Stimulated activated CD4-positive, alpha-beta T cell treated with anti-CD3 and anti-CD28 coated beads, Interleukin-15, amount 100 ng/mL, for 24 hours (primary cell): ENCODE measurements at regions not wholly inside any gene's neighbourhood (a gene's known extent, or its start where the extent isn't known, plus 50 kb on each side); places are given as distances from the start of the nearest gene placed in this dataset.
A peak's percentile ranks its signal among the peaks of the same experiment; 100 is the strongest.

Source experiments
- DNase-seq: peaks from one replicate; pipeline ENCODE4 v3.0.0-alpha.2; 2020

DNA sequence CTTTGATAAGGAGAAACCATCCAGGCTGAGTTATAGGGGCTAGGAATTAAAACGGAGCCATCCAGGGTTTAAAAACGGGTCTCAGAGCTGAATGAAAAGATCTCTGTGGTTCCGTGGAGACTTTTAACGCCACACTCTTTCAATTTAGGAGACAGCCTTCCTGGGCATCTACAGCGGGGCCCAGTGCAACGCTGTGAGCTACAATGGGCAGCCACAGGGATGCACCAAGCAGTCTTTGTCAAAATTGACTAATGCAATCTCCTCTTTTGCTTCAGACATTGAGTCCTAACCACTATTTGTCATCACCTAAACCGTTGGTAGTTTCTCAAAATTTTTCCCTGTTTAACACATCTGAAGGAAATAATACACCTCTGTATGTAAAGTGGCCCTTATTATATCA, 96.6 kb upstream of the ABCA1 start:
- DNase-seq: no peak

DNA sequence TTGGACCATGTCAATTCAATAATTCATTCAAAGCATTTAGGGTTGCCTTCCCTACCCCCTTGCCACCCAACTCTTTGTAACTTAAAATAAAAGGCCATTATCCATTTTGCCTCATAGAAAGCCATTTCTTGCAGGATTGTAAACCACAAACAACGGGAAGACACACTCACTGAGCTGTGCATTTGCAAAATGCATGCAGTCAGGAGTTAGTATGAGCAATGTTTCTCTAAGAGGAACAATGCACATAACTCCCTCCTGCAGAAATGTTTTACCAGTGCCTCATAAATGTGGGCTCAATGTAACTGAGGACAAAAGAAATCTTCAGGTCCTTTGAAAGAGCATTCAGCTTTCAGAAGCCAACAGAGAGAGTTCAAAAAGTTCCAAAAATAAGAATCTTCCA, 98.5 kb upstream of the ABCA1 start:
- DNase-seq: no peak

DNA sequence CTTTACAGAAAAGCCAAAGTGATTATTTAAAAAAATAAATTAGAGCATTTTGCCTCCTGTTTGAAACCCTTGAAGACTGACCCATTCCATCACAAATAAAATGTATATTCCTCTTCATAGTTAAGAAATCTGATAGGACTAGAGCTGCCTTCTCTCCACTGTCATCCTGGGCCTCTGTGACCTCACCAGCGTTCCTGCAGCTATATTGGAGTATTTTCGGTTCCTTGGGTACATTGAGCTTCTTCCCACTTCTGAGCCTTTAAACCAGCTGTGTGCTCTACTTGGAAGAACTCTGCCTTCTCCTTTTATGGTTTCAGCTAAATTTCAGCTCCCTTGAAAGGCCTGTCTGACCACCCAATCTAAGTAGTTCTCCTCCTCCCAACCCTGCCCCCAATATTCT, 99.1 kb upstream of the ABCA1 start:
- no peak for DNase-seq

- DNase-seq: no peak
Measured at GRCh38 chr9:105030285-105030684, 102.3 kb upstream of the ABCA1 start.

DNA sequence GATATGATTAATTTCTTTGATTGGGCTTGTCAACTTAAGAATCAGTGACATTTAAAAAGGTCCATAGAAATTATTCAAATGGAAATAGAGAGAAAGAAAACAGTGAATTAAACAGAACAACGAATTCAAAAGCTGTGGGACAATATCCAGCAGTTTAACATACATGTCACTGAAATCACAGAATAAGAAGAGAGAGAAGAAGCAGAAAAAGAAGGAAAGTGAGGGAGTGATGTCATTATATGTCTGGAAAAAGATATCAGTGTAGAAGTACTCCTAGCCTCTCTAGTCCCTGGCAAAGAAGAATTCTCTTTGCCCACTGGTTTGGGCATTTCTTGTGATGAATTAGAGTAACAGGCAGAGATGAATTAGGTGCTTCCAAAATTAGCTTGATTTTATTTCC, 109.2 kb upstream of the ABCA1 start:
- DNase-seq: no peak

DNA sequence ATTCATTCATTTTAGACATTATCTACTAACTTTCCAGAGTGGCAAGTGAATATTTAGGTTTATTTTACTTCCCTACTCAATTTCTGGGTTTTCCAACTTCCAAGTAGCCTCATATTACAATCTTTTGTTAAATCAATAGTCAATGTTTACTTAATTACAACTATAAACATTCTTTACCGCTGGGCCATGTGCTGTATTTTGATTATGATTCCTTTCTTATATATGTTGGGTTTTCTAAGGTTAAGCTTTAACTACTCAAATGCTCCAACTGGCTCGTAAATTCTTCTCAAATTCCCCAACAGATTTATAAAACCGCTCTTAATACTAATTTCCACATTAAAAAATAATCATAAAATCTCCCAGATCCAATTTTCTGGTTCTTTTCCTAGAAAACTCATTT, 110.1 kb upstream of the ABCA1 start:
- no peak for DNase-seq

DNA sequence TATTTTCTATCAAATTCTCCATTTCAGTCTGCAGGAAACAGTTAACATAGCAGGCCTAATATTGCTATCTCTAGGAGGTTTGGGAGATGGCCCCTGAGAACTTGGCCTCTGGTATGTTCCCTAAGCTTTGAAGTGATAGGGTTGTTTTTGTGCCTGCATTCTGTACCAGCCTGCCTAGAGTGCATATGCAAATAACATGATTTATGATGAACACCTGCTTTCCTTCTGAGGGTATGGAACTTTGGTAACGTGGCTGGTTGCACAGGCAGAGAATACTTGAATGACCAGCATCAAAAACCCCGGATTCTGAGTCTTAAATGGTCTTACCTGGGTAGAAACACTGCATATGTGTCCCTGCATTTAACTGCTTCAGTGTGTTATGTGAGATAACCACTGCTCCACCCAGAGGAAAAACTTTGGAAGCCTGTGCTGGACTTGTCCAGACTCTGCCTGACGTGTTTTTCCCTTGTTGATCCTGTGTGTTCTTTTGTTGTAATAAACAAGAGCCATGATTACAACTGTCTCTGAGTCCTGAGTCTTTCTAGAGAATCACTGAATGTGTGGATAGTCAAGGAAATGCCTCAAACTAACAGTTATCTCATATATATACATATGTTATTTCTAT, 111.3 kb upstream of the ABCA1 start:
- no peak for DNase-seq

DNA sequence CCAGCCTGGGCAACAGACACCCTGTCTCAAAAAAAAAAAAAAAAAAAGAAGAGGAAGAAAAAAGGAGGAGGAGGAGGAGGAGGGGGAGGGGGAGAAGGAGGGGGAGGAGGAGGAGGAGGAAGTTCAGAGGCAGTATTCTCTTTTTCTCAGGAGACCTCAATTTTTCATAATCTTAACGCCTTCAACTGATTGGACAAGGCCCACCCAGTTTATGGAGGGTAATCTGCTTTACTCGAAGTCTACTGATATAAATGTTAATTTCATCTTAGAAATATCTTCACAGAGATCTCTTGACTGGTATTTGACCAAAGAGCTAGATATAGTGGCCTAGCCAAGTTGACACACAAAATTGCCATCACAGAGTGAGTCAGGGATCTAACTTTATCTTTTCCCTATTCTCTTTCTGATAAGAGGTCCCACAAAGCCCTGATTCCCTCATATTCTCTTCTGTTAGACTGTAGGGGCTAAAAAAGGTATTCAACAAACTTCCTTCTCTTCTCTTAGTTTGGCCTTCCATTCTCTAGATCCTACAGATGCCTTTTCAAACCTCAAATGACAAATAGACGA, 115.5 kb upstream of the ABCA1 start:
- DNase-seq: no peak

DNA sequence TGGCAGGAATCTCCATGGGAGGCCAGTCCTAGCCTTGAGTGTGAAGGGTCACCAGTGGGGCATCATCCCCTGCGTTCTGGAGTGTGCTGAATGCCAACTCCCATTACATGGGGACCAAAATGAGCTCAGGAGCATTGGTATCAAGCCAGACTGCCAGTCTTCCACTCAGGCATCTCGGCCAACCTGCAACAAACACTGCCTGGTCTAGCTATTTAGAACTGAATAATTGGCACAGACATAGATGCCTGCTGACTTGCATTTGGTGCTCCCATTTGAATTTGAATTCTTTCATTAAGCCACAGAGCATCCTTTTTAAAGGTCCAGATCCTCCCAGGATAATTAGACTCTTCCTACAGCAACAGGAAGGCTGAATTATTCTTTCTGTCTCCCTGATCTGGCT, 116.6 kb upstream of the ABCA1 start:
- DNase-seq: no peak

- DNase-seq: no peak
Measured at GRCh38 chr9:105046907-105047741, 119.2 kb upstream of the ABCA1 start.

- no peak for DNase-seq
Measured at GRCh38 chr9:105047742-105048041, 119.7 kb upstream of the ABCA1 start.

DNA sequence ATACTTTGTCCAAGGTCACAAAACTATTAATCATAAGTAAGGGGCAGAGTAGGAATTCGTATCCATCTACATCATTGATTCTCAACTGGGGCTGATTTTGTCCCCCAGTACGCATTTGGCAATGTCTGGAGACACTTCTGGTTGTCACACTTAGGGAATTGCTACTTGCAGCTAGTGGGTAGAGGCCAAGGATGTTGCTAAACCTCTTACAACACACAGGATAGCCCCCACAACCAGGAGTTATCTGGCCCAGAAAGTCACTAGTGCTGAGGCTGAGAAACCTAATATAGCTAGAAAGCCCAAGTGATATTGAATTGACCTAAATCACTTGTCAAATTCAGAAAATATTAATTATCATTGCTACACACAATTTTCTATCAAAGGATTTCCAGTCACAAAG, 120.4 kb upstream of the ABCA1 start:
- DNase-seq: no peak

GRCh38 chr9:105050296-105050695, 122.3 kb upstream of the ABCA1 start:
- no peak for DNase-seq

DNA sequence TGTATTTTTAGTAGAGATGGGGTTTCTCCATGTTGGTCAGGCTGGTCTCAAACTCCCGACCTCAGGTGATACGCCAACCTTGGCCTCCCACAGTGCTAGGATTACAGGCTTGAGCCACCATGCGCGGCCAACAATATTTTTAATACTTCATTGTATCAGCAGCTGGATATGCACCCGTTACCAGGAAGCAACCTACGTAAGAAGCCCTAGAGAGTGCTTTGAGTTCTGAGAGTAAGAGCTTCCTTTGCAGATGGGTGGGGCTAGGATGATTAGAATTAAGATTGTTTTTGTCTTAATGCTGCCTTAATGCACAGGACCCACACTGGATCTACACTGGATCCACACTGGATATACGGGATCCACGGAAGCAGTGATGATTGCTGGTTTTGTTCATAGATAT, 123.9 kb upstream of the ABCA1 start:
- DNase-seq: no peak

DNA sequence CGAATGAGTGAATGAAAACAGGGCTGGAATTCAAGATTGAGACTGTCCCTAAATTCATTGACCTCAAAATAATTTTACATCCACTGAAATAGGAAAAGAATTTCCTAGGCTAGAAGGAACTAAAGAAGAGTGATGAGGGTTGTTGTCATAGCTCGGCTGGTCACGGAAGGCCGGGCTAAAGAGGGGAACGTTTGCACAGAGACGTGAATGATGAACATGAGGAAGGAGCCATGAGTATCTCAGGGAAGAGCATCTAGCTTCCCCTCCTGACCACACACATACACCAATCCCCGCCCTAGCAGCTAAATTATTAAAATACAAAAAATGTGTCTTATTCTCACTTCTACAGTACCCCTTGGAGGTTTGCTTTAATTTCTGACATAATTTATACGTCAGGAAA, 124.4 kb upstream of the ABCA1 start:
- no peak for DNase-seq

GRCh38 chr9:105053209-105053652, 125.3 kb upstream of the ABCA1 start:
- peak; percentile 75 for DNase-seq

DNA sequence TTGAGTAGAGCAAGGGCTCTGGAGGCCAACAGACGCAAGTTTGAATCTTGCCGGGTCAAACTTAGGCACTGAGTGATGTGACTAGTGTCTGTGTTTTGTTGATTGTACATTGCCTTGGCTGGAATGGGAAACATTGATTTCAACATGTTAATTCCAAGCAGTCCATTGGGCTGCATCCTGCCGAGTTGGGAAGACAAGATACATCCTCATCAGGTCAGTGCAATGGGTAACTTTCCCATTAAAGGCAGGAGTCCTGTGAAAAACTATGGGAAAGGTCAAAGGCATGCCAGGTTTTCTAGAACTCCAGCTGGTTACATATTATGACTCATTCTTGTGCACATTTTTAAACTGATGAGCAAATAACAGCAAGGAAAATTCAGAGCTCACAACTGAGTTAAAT, 126.5 kb upstream of the ABCA1 start:
- DNase-seq: no peak

GRCh38 chr9:105055917-105056316, 128.0 kb upstream of the ABCA1 start:
- no peak for DNase-seq

DNA sequence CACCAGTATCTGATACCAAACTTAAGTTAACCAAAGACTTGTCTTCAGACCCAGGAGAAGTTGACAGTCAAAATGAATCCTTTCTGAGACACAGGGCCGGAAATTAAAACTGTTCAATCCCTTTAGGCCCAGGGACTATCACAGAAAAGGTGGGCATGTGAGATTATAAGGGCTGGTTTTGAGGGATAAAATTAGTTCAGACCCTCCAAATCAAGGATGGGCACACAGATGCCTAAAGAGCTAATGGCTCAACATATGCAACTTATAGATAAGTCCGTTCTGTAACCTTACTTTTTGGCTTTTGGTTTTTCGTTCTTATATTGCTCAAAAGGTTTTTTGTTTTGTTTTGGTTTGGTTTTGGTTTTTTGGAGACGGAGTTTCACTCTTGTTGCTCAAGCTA, 129.6 kb upstream of the ABCA1 start:
- no peak for DNase-seq

DNA sequence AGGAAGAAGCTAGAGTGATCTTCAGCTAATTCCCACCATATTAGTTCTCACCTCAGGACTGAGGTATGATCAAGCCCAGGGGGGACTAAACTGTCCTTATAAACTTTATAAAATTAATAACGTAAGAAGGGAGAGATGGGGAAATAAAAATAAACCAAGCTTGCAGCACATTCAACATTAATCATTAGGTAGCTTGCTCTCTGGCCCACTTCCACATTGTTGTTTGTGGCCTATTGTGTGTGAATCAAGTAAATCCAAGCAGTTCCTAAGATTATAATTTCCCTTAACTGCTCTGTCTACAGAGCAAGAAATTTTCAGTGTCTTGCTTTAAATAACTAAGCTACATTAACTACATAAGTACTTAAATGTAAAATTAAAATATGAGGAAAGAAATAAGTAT, 131.3 kb upstream of the ABCA1 start:
- DNase-seq: no peak

GRCh38 chr9:105062222-105062855, 134.4 kb upstream of the ABCA1 start:
- DNase-seq: no peak

DNA sequence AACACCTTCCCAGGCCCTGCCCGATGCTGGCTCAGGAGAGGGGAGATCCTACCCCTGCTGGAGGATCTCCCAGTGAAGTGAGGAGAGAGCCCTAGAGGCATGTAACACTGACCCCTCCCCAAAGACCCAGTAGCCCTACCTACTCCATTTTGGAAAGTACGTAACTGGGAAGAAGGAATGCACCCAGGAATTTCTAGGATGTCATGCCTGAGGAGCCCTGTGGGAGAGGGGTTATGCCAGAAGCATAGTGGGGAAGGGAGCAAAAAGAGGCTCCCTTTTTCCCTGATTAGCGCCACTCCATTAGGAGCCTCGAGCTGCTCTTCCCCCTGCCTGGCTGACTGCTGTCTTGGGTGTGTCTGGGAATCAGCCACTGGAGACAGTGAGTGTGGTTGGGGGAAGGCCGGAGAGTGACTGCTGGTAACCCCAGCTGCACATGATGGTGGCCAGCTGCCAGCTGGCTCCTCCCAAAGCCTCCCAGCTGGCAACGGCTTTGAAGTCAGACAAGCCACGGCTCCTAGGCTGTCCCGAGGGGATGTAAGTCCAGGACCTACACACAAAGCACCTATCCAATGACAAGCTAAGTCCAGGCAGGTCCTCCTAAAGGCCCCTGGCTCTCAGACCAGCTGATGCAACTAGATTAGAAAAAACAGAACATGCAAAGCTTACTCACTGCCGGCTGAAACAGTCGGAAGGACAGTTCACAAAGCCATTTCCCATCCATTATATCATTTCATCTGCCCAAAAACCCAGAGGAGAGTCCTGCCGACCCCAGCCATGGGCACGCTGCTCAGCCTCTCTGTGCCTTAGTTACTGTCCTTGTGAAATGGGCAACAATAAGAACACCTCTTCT, 136.5 kb upstream of the ABCA1 start:
- DNase-seq: no peak
